HG02610 (cell line): ENCODE measurements at regions not wholly inside any gene's neighbourhood (a gene's known extent, or its start where the extent isn't known, plus 50 kb on each side); places are given as distances from the start of the nearest gene placed in this dataset.
"Not testable (repeated sequence)": the region's sequence is repeated elsewhere in the genome, so short reads cannot be mapped to it uniquely, and the experiment has no call there.

Source experiments
- ATAC-seq: cut with Tn5 transposase; IDR thresholded peaks from one replicate; pipeline ENCODE4 v1.9.1; 2021; ENCODE audit warnings: mild to moderate bottlenecking, moderate library complexity; ENCODE audit not compliant: unreplicated experiment

DNA sequence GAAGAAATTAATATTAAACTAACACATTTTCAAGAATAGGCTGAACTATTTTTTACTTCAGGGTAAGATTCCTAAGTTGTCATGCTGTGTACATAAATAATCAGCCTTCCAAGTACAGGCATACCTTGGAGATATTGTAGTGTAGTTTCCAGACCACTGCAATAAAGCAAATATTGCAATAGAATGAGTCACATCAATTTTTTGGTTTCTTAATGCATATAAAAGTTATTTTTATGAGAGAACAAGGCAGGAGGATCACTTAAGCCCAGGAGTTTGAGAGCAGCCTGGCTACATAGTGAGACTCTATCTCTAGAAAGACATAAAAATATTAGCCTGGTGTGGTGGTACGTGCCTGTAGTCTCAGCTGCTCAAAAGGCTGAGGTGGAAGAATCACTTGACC is 511.5 kb downstream of the UQCRFS1 start:
- no peak for ATAC-seq

DNA sequence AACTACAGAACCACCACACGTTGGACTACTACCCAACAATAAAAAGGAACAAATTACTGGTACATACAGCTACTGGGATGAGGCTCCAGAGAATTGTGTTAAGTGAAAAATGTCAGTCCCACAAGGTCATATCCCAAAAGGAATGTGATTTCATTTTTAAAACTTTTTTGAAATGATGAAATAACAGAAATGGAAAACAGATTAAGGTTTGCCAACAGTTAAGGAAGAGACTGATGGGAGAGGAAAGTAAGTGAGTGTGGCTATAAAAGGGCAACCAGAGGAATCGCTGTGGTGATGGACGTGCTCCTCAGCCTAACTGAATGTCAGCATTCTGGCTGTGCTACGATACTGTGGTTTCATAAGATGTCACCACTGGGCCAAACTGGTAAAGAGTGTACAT is 512.8 kb downstream of the UQCRFS1 start:
- no peak for ATAC-seq

- no peak for ATAC-seq
Measured at GRCh38 chr19:28697308-28697707, 515.6 kb downstream of the UQCRFS1 start.

- ATAC-seq: no peak
Measured at GRCh38 chr19:28694812-28695211, 518.1 kb downstream of the UQCRFS1 start.

DNA sequence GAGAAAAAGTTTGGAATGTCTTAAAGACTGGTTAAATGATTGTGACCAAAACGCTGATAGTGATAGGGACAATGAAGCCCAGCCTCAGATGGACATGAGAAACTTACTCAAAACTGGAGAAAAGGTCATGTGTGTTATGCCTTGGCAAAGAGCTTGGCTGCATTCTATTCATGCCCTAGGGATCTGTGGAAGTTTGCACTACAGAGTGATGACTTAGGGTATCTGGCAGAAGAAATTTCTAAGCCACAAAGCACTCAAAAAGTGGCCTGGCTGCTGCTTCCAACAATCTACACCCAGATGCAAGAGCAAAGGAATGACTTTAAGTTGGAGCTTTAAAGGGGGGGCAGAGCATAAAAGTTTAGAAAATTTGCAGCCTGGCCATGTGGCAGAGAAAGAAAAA is 521.3 kb downstream of the UQCRFS1 start:
- no peak for ATAC-seq

- ATAC-seq: not testable (repeated sequence)
Measured at GRCh38 chr19:28689464-28689863, 523.5 kb downstream of the UQCRFS1 start.

DNA sequence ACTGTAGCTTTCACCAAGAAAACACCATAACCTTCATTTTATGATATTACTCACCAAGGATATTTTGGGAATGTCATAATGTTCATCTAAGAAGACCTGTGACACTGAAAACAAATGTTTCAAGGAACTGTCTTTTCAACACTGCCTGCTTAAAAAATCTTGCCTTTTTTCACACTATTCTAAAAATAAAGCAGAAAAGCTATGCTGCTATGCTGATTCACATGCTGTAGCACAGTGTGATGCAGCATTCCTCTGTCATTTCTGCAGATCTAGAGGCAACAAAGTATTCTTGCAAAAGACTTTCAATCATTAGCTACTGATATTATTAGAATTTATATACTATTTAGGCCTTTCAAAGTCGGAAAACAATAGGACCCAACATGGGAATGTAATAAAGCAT is 525.7 kb downstream of the UQCRFS1 start:
- ATAC-seq: no peak

DNA sequence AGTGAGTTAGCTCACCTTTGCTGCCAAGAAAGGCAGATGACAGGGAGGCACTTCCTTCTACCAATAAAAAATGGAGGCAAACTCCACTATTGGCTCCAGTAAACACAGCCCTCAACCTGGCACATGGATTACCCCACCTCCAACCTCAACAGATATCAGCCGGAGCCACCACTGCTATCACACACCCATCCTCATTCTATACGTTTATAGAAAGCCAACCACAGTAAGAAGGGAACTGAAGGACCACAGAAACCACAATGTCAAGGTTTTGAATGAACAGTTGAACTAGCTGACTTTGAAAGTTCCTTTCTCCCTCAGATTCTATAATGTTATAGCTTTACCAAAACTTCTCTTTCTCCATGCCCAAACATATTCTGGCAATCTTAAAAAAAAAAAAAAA is 526.2 kb downstream of the UQCRFS1 start:
- no peak for ATAC-seq

DNA sequence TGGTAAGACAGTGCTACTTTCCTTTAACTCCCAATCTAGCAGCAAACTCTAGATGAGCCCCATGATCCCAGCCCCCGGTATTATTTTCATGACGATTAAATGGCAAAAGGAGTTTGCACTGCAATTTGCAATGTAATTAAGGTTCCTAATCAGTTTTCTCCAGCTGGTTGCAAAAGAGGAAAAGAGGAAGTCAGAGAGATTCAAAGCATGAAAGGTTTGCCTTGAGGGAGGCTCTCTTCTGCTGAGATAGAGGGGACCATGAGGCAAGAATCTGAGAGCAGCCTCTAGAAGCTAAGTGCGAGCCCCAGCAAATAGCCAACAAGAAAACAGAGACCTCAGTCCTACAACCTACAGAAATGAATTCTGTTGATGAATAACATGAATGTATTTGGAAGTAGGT is 527.1 kb downstream of the UQCRFS1 start:
- no peak for ATAC-seq

DNA sequence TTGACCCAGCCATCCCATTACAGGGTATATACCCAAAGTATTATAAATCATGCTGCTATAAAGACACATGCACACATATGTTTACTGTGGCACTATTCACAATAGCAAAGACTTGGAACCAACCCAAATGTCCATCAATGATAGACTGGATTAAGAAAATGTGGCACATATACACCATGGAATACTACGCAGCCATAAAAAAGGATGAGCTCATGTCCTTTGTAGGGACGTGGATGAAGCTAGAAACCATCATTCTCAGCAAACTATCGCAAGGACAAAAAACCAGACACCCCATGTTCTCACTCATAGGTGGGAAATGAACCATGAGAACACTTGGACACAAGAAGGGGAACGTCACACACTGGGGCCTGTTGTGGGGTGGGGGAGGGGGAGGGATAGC is 527.9 kb downstream of the UQCRFS1 start:
- not testable (repeated sequence) for ATAC-seq

- no peak for ATAC-seq
Measured at GRCh38 chr19:28680111-28680510, 532.8 kb downstream of the UQCRFS1 start.

- ATAC-seq: no peak
Measured at GRCh38 chr19:28670836-28671235, 542.1 kb downstream of the UQCRFS1 start.

DNA sequence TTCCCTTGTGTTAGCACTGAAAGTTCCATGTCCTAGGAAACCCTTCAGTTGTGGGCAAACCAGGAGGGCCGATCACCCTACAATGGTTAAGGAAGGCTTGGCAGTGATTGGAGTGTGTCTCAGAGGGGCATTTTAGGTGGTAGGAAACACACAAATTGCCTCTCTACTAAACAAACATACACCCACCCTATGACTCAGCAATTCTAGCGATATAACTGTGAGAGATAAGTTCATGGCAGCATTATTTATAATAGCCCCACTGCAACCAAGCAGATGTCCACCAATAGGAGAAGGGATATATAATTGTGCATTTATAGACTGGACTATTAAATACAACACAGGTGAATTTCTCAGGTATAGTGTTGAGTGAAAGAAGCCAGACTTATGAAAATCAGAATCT is 543.1 kb downstream of the UQCRFS1 start:
- ATAC-seq: no peak

GRCh38 chr19:28667348-28667977 is 545.5 kb downstream of the UQCRFS1 start:
- ATAC-seq: no peak

GRCh38 chr19:28665748-28666147 is 547.2 kb downstream of the UQCRFS1 start:
- ATAC-seq: no peak

- ATAC-seq: no peak
Measured at GRCh38 chr19:28656644-28657043, 556.3 kb downstream of the UQCRFS1 start.

DNA sequence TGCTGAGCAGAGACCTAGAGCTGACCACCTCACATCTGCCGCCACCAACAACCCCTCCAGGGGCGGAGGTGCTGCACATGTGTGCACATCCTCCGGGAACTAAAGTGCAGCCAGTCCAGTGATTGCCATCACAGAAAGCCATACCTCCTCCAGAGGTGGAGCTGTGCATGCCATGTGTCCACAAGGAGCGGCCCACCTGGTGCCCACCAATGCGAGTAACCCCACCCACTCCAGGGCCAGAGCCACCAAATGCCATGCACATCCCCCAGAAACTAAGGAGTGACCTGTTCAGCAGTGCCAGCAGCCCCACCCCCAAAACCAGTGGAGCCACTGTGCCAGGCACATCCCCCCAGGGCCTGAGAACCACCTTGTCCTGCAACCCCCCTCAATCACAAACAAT is 557.9 kb downstream of the UQCRFS1 start:
- no peak for ATAC-seq

- ATAC-seq: no peak
Measured at GRCh38 chr19:28652765-28653164, 560.2 kb downstream of the UQCRFS1 start.

DNA sequence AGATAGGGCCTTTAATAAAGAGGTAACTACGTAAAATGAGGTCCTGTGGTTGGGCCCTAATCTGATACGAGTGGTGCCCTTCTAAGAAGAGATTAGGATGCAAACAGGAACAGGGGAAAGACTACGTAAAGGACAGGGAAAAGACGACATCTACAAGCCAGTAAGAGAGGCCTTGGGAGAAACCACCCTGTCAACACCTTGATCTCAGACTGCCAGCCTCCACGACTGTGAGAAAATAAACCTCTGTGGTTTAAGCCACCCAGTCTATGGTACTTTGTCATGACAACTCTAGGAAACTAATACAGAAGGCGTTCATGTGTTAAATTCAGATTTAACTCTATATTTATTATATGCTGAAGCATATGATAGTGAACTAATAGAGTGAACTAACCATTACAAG is 566.3 kb downstream of the UQCRFS1 start:
- no peak for ATAC-seq

GRCh38 chr19:28644169-28644775 is 568.7 kb downstream of the UQCRFS1 start:
- ATAC-seq: no peak

DNA sequence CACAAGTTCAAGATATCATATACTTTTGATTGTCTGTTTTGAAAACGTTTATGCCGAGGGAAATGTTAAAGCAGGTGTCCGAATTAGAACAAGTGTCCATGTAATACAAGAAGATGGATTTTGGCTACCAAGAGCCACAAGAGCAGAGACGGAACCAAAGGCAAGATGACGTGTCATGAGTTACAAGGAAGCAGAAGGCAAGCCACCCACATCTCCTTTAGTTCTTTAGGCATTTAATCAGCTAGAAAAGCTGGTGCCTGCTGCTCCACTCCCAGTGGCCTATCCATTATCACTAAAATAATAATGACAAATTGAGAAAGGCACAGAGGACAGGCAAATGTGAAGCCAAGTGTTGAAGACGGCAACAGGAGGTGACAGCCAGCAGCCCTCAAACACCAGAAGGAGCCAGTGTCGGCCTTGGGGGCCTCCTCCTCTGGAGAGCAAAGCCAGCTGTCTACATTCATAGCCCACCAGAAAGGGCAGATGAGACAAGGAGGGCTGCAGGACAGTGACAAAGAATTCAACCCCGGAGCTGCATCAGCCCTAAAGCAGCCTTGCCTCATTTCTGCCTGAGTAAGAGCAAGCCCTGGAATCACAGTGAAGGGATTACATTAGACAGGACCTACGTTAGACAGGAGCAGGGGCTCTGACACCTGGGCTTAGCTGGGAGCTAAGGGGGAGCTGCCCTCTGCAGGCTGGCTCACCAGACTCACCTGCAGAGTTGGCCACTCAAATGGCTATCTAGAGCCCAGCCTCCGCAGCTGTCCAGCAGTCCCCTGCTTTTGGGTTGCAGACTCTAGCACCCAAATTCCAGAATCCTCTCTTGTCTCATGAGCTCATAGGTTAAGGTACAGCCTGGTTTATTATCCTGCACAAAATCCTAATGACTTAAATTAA is 569.9 kb downstream of the UQCRFS1 start:
- ATAC-seq: no peak

DNA sequence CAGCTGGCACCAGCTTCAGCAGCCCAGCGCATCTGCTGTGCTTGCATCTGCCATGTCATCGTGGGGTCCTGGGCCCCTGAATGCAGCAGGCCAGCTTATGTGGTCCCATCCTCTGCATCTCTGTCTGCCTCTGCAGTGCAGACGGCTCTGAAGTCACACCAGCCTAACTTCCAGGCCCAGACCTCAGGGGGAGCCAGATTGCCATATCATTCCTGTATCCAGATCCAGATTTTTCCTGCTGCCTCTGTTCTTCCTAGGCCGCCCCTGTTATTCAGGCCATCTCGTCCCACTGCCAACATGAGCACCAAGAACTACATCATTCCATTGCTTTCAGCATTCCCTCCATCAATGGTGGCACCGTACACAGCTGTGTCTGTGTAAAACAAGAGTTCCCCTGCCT is 571.6 kb downstream of the UQCRFS1 start:
- no peak for ATAC-seq
